ENCODE measurements at regions not wholly inside any gene's neighbourhood (a gene's known extent, or its start where the extent isn't known, plus 50 kb on each side); places are given as distances from the start of the nearest gene placed in this dataset.

DNA sequence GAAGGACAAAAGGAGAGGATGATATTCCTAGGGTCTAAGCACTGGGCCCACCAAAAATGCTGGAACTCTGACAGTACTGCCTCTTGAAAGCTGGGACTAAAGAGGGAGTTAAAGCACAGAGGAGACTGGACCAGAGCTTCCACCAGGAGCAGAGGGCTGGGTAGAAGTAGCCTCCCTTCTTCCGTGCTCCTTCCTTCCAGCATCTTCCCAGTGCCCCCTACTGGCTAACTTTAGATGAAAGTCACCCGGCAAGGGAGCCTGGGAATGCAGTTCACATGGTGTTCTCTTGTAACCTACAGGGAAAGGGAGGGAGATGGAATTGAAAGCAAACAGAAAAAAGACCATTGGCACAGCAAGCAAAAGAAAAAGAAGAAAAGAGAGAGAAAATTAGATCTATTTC lies 106.1 kb upstream of the COL8A1 start:
- intact Hi-C loops (cut with micrococcal nuclease), result no loop called here

DNA sequence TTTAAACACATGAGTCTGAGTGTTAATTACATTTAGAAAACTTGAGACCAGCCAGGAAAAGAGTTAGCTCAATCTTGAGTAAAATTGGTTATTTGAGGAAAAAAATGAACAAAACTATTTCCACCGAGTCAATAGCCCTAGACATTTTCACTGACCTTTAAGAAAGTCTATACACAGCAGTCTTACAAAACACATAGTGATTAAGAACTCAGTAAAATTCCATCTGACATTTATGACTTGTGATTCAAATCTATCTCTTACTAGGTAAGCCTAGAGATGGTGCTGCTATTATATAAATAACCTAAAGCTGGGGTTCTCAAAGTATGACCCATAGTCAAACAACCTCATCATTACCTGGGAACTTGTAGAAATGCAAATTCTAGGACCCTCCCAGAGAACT lies 109.1 kb upstream of the COL8A1 start:
- no peaks in the 10 kb centered on the region for H3K9me3 ChIP-seq (ENCODE audit: control insufficient read depth, insufficient read depth, low read length)
- Mint-ChIP-seq H3K36me3 (no peaks in the 10 kb centered on the region), H3K4me3 (no peak overlapping the region), H3K9me3 (peaks cover 6 to 9% of the 10 kb centered on the region in 2 donors), H3K4me1 (no peaks in the 10 kb centered on the region), H3K27me3 (ENCODE audit: low read depth in 2 of 2) (no peaks in the 10 kb centered on the region), H3K27ac (no peak overlapping the region)
- no peak overlapping the region for H3K27ac ChIP-seq (ENCODE audit: low read length)
- intact Hi-C loops (cut with micrococcal nuclease), result no loop called here
- TF ChIP-seq, protein P1, sequence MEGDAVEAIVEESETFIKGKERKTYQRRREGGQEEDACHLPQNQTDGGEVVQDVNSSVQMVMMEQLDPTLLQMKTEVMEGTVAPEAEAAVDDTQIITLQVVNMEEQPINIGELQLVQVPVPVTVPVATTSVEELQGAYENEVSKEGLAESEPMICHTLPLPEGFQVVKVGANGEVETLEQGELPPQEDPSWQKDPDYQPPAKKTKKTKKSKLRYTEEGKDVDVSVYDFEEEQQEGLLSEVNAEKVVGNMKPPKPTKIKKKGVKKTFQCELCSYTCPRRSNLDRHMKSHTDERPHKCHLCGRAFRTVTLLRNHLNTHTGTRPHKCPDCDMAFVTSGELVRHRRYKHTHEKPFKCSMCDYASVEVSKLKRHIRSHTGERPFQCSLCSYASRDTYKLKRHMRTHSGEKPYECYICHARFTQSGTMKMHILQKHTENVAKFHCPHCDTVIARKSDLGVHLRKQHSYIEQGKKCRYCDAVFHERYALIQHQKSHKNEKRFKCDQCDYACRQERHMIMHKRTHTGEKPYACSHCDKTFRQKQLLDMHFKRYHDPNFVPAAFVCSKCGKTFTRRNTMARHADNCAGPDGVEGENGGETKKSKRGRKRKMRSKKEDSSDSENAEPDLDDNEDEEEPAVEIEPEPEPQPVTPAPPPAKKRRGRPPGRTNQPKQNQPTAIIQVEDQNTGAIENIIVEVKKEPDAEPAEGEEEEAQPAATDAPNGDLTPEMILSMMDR (IDR thresholded peaks at IDR 0.05), result no peak
- WGBS (ENCODE audit: insufficient coverage), result no CpG with 5 or more reads among the region's 1 CpG
- H3K27me3 ChIP-seq (ENCODE audit: control insufficient read depth, insufficient read depth, low read length), result no peaks in the 10 kb centered on the region
- no peak for DNase-seq
- H3K36me3 ChIP-seq (ENCODE audit: control insufficient read depth, insufficient read depth, low read length), result no peaks in the 10 kb centered on the region
- no peak for ATAC-seq
- no peaks in the 10 kb centered on the region for H3K4me1 ChIP-seq (ENCODE audit: control insufficient read depth, insufficient read depth, low read length)
- no peak overlapping the region for H3K4me3 ChIP-seq (ENCODE audit: low read length)

More for the DNA sequence above, 106.1 kb upstream of the COL8A1 start:
- Histone ChIP-seq H3K9me3 (ENCODE audit: control insufficient read depth, insufficient read depth, low read length) (no peaks in the 10 kb centered on the region), H3K4me3 (ENCODE audit: low read length) (no peak overlapping the region), H3K36me3 (ENCODE audit: control insufficient read depth, insufficient read depth, low read length) (no peaks in the 10 kb centered on the region), H3K27me3 (ENCODE audit: control insufficient read depth, insufficient read depth, low read length) (no peaks in the 10 kb centered on the region), H3K27ac (ENCODE audit: low read length) (no peak overlapping the region), H3K4me1 (ENCODE audit: control insufficient read depth, insufficient read depth, low read length) (no peaks in the 10 kb centered on the region)
- no peaks in the 10 kb centered on the region for H3K9me3 Mint-ChIP-seq
- 80% methylated on average over 1 of the region's 2 CpGs for WGBS (ENCODE audit: insufficient coverage)
- DNase-seq (no peak), ATAC-seq (no peak)
- H3K27me3 Mint-ChIP-seq (ENCODE audit: low read depth in 2 of 2), result no peaks in the 10 kb centered on the region
- no peaks in the 10 kb centered on the region for H3K4me1 Mint-ChIP-seq
- H3K4me3 Mint-ChIP-seq, result no peak overlapping the region
- TF ChIP-seq, protein P1 (IDR thresholded peaks at IDR 0.05), result no peak
- H3K36me3 Mint-ChIP-seq, result no peaks in the 10 kb centered on the region
- H3K27ac Mint-ChIP-seq, result no peak overlapping the region

DNA sequence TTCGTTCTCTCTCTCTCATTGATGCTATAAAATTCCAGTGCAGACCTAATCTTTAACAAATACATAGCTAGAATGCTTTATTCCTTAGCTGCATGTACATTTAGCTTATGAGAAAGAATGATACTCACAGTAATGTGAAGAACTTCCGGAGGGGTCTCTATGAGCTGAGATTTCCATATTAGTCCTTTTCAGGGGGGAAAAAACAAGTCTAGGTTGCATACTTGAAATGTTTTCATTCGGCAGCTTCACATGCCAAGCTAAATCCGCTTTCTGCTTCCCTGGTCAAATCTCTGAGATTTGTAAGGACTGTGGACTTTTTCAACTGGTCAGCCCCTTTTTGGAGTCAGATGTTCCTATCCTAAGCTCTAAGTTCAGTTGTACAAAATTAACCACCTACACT lies 111.5 kb upstream of the COL8A1 start:
- H3K4me3 Mint-ChIP-seq, result no peak overlapping the region
- no peaks in the 10 kb centered on the region for H3K4me1 ChIP-seq (ENCODE audit: control insufficient read depth, insufficient read depth, low read length)
- H3K27me3 Mint-ChIP-seq (ENCODE audit: low read depth in 2 of 2), result no peaks in the 10 kb centered on the region
- intact Hi-C loops (cut with micrococcal nuclease), result no loop called here
- no peaks in the 10 kb centered on the region for H3K27me3 ChIP-seq (ENCODE audit: control insufficient read depth, insufficient read depth, low read length)
- no peaks in the 10 kb centered on the region for H3K36me3 Mint-ChIP-seq
- H3K4me3 ChIP-seq (ENCODE audit: low read length), result no peak overlapping the region
- TF ChIP-seq, protein P1 (IDR thresholded peaks at IDR 0.05), result no peak
- H3K27ac ChIP-seq (ENCODE audit: low read length), result no peak overlapping the region
- no peaks in the 10 kb centered on the region for H3K36me3 ChIP-seq (ENCODE audit: control insufficient read depth, insufficient read depth, low read length)
- 94% methylated on average over 3 of the region's 4 CpGs for WGBS (ENCODE audit: insufficient coverage)
- H3K9me3 ChIP-seq (ENCODE audit: control insufficient read depth, insufficient read depth, low read length), result no peaks in the 10 kb centered on the region
- peaks cover 6 to 9% of the 10 kb centered on the region in 2 donors for H3K9me3 Mint-ChIP-seq
- no peak overlapping the region for H3K27ac Mint-ChIP-seq
- no peaks in the 10 kb centered on the region for H3K4me1 Mint-ChIP-seq
- ATAC-seq (no peak), DNase-seq (no peak)

DNA sequence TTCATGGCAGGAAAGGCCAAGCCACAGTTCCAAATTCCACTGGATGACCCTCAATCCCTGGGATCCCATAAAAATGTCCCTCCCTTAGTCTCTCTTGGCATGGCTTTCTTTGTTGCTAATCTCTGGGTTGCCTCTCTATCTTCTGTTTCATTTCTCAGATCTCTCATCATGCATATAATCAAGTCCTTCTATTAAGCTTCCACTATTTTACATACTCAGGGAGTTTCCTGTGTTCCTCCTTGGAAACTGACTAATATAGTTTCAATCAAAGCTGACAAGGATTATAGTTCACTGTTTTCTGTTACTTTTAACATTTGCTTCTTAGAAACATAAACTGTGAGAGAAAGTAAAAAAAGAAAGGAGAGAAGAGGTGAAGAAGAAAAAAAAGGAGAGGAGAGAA lies 113.8 kb upstream of the COL8A1 start:
- no peaks in the 10 kb centered on the region for H3K27me3 Mint-ChIP-seq (ENCODE audit: low read depth in 2 of 2)
- TF ChIP-seq, protein P1 (IDR thresholded peaks at IDR 0.05), result no peak
- no peaks in the 10 kb centered on the region for H3K4me1 Mint-ChIP-seq
- H3K27ac ChIP-seq (ENCODE audit: low read length), result no peak overlapping the region
- no peaks in the 10 kb centered on the region for H3K36me3 Mint-ChIP-seq
- no peak for DNase-seq
- no peaks in the 10 kb centered on the region for H3K9me3 ChIP-seq (ENCODE audit: control insufficient read depth, insufficient read depth, low read length)
- H3K4me1 ChIP-seq (ENCODE audit: control insufficient read depth, insufficient read depth, low read length), result no peaks in the 10 kb centered on the region
- intact Hi-C loops (cut with micrococcal nuclease), result no loop called here
- H3K27me3 ChIP-seq (ENCODE audit: control insufficient read depth, insufficient read depth, low read length), result no peaks in the 10 kb centered on the region
- ATAC-seq, result no peak
- no peaks in the 10 kb centered on the region for H3K36me3 ChIP-seq (ENCODE audit: control insufficient read depth, insufficient read depth, low read length)
- peaks cover 8 to 9% of the 10 kb centered on the region in 2 donors for H3K9me3 Mint-ChIP-seq
- no peak overlapping the region for H3K27ac Mint-ChIP-seq
- H3K4me3 Mint-ChIP-seq, result no peak overlapping the region
- H3K4me3 ChIP-seq (ENCODE audit: low read length), result no peak overlapping the region

All from natural killer cell (primary cell).